Neural cell (in vitro differentiated cells): ENCODE measurements at regions not wholly inside any gene's neighbourhood (a gene's known extent, or its start where the extent isn't known, plus 50 kb on each side); places are given as distances from the start of the nearest gene placed in this dataset.

Source experiments
- H2AFZ ChIP-seq: fragments of 200-600, 300-800 bp; sonication (generic), shearing (Covaris generic); 2 replicates; pipeline ENCODE4 v1.6.0; 2014; ENCODE audit warnings: low read depth, mild to moderate bottlenecking, antibody characterized with exemption, low read length, moderate library complexity
- H3F3A ChIP-seq: fragments of 200-600 bp; shearing (Covaris generic); 2 replicates; pipeline ENCODE4 v1.6.1; 2016; ENCODE audit warnings: mild to moderate bottlenecking, moderate library complexity, mixed read lengths, antibody characterized with exemption, low read length; ENCODE audit not compliant: insufficient read depth, poor library complexity, severe bottlenecking
- H3K27ac ChIP-seq: fragments of 200-600, 300-800 bp; sonication (generic), shearing (Covaris generic); 2 replicates; pipeline ENCODE4 v1.5.1; 2014; ENCODE audit warnings: mild to moderate bottlenecking, low read length, moderate library complexity
- H3K27me3 ChIP-seq: fragments of 300-800, 200-600 bp; sonication (generic), shearing (Covaris generic); 2 replicates; pipeline ENCODE4 v1.6.0; 2014; ENCODE audit warnings: mild to moderate bottlenecking, low read depth, low read length, moderate library complexity; ENCODE audit not compliant: insufficient read depth
- H3K36me3 ChIP-seq: fragments of 300-800, 200-600 bp; sonication (generic), shearing (Covaris generic); 2 replicates; pipeline ENCODE4 v1.5.1; 2014; ENCODE audit warnings: mild to moderate bottlenecking, antibody characterized with exemption, low read length, moderate library complexity; ENCODE audit not compliant: insufficient read depth
- H3K4me2 ChIP-seq: fragments of 300-800, 200-600 bp; sonication (generic), shearing (Covaris generic); 2 replicates; pipeline ENCODE4 v1.6.0; 2014; ENCODE audit warnings: mild to moderate bottlenecking, low read length
- H3K4me3 ChIP-seq: fragments of 300-800, 200-600 bp; sonication (generic), shearing (Covaris generic); 2 replicates; pipeline ENCODE4 v1.5.1; 2014; ENCODE audit warnings: mild to moderate bottlenecking, low read length, moderate library complexity
- H3K79me2 ChIP-seq: fragments of 200-600 bp; shearing (Covaris generic); replicated peaks from 2 replicates; pipeline ENCODE4 v1.6.0; 2014; ENCODE audit warnings: mild to moderate bottlenecking, low read length, moderate library complexity; ENCODE audit not compliant: insufficient read depth
- H3K9ac ChIP-seq: fragments of 300-800, 200-600 bp; sonication (generic), shearing (Covaris generic); 2 replicates; pipeline ENCODE4 v1.6.1; 2016; ENCODE audit warnings: mild to moderate bottlenecking, low read length, mixed read lengths
- H3K9me2 ChIP-seq: fragments of 200-600 bp; shearing (Covaris generic); 2 replicates; pipeline ENCODE4 v1.6.1; 2016; ENCODE audit warnings: mild to moderate bottlenecking, low read length, mixed read lengths; ENCODE audit not compliant: insufficient read depth
- H3K9me3 ChIP-seq: fragments of 200-600, 300-800 bp; sonication (generic), shearing (Covaris generic); 2 replicates; pipeline ENCODE4 v1.6.1; 2016; ENCODE audit warnings: mild to moderate bottlenecking, mixed run types, low read length, moderate library complexity, mixed read lengths
- H4K20me1 ChIP-seq: fragments of 200-600 bp; shearing (Covaris generic); 2 replicates; pipeline ENCODE4 v1.6.1; 2016; ENCODE audit warnings: mild to moderate bottlenecking, mixed run types; ENCODE audit not compliant: insufficient read depth
- CTCF ChIP-seq: fragments of 450-650 bp; IDR thresholded peaks from 2 replicates; pipeline ENCODE4 v1.5.1; 2014; ENCODE audit warnings: antibody characterized with exemption, mild to moderate bottlenecking, moderate library complexity; ENCODE audit not compliant: poor library complexity, severe bottlenecking
- EP300 ChIP-seq: fragments of 450-650 bp; conservative IDR thresholded peaks from 2 replicates; pipeline ENCODE4 v1.6.1; 2014; ENCODE audit warnings: antibody characterized with exemption, mild to moderate bottlenecking, moderate library complexity; ENCODE audit not compliant: poor library complexity, severe bottlenecking
- EZH2 ChIP-seq: fragments of 200-600, 300-800 bp; shearing (Covaris generic), sonication (generic); IDR thresholded peaks from 2 replicates; pipeline ENCODE4 v1.6.1; 2014; ENCODE audit warnings: antibody characterized with exemption, low read length, borderline replicate concordance, mild to moderate bottlenecking; ENCODE audit not compliant: insufficient read depth, poor library complexity, severe bottlenecking
- MXI1 ChIP-seq: fragments of 450-650 bp; conservative IDR thresholded peaks from 2 replicates; pipeline ENCODE4 v1.6.1; 2014; ENCODE audit warnings: antibody characterized with exemption, mild to moderate bottlenecking; ENCODE audit not compliant: poor library complexity, severe bottlenecking
- POLR2AphosphoS5 ChIP-seq: IDR thresholded peaks from 2 replicates; pipeline ENCODE4 v1.6.1; 2012
- RAD21 ChIP-seq: fragments of 450-650 bp; conservative IDR thresholded peaks from 2 replicates; pipeline ENCODE4 v1.6.1; 2014; ENCODE audit warnings: antibody characterized with exemption, mild to moderate bottlenecking, moderate library complexity
- REST ChIP-seq: IDR thresholded peaks from 2 replicates; pipeline ENCODE4 v1.6.1; 2012; ENCODE audit warnings: borderline replicate concordance
- SMC3 ChIP-seq: fragments of 450-650 bp; conservative IDR thresholded peaks from 2 replicates; pipeline ENCODE4 v1.6.1; 2014; ENCODE audit warnings: antibody characterized with exemption, mild to moderate bottlenecking, moderate library complexity; ENCODE audit not compliant: poor library complexity
- TAF1 ChIP-seq: IDR thresholded peaks from 2 replicates; pipeline ENCODE4 v1.6.1; 2012; ENCODE audit warnings: low read depth

- Histone ChIP-seq H3K27ac (no peak overlapping the region), H4K20me1 (no peaks in the 10 kb centered on the region), H3F3A (no peaks in the 10 kb centered on the region), H3K27me3 (no peaks in the 10 kb centered on the region), H3K4me2 (no peak overlapping the region), H3K79me2 (no peaks in the 10 kb centered on the region), H2AFZ (no peak overlapping the region), H3K9me2 (no peaks in the 10 kb centered on the region), H3K9me3 (no peaks in the 10 kb centered on the region), H3K4me3 (no peak overlapping the region), H3K36me3 (no peaks in the 10 kb centered on the region), H3K9ac (no peak overlapping the region)
- TF ChIP-seq CTCF: no peak
- TF ChIP-seq EZH2: no peak
- no peak for TF ChIP-seq REST
- no peak for TF ChIP-seq RAD21
- no peak for TF ChIP-seq MXI1
- no peak for TF ChIP-seq TAF1
- TF ChIP-seq EP300: no peak
- TF ChIP-seq POLR2AphosphoS5: no peak
- TF ChIP-seq SMC3: no peak
These were observed 221.6 kb upstream of the KIF2A start for GRCh38 chr5:62084391-62084790.

GRCh38 chr5:62090953-62091352, 215.1 kb upstream of the KIF2A start:
- Histone ChIP-seq H3K9me3 (no peaks in the 10 kb centered on the region), H3K36me3 (no peaks in the 10 kb centered on the region), H4K20me1 (no peaks in the 10 kb centered on the region), H2AFZ (no peak overlapping the region), H3K27me3 (no peaks in the 10 kb centered on the region), H3K4me3 (no peak overlapping the region), H3K9me2 (no peaks in the 10 kb centered on the region), H3F3A (peaks cover 2% of the 10 kb centered on the region), H3K4me2 (no peak overlapping the region), H3K79me2 (no peaks in the 10 kb centered on the region), H3K9ac (no peak overlapping the region), H3K27ac (no peak overlapping the region)
- no peak for TF ChIP-seq SMC3
- TF ChIP-seq RAD21: no peak
- TF ChIP-seq CTCF: no peak
